ENCODE measurements at regions not wholly inside any gene's neighbourhood (a gene's known extent, or its start where the extent isn't known, plus 50 kb on each side); places are given as distances from the start of the nearest gene placed in this dataset.

GRCh38 chr2:21501376-21502027 is 377.7 kb downstream of the TDRD15 start:
- no peak for DNase-seq (ENCODE audit: low spot score)

- no peak for DNase-seq (ENCODE audit: low spot score)
These were observed 392.1 kb downstream of the TDRD15 start for GRCh38 chr2:21515903-21516302.

- no peak for DNase-seq (ENCODE audit: low spot score)
These were observed 395.6 kb downstream of the TDRD15 start for GRCh38 chr2:21519412-21519811.

GRCh38 chr2:21519821-21520220 is 396.1 kb downstream of the TDRD15 start:
- DNase-seq (ENCODE audit: low spot score), result no peak

GRCh38 chr2:21535826-21536225 is 412.1 kb downstream of the TDRD15 start:
- no peak for DNase-seq (ENCODE audit: low spot score)

GRCh38 chr2:21539685-21540084 is 415.9 kb downstream of the TDRD15 start:
- no peak for DNase-seq (ENCODE audit: low spot score)

GRCh38 chr2:21543630-21544029 is 419.9 kb downstream of the TDRD15 start:
- no peak for DNase-seq (ENCODE audit: low spot score)

- no peak for DNase-seq (ENCODE audit: low spot score)
These were observed 420.6 kb downstream of the TDRD15 start for GRCh38 chr2:21544392-21544791.

- DNase-seq (ENCODE audit: low spot score), result no peak
These were observed 429.2 kb downstream of the TDRD15 start for GRCh38 chr2:21552981-21553380.

- no peak for DNase-seq (ENCODE audit: low spot score)
These were observed 435.6 kb downstream of the TDRD15 start for GRCh38 chr2:21559351-21559750.

GRCh38 chr2:21561965-21562364 is 438.2 kb downstream of the TDRD15 start:
- DNase-seq (ENCODE audit: low spot score), result no peak

GRCh38 chr2:21567395-21567794 is 443.6 kb downstream of the TDRD15 start:
- DNase-seq (ENCODE audit: low spot score), result no peak

- DNase-seq (ENCODE audit: low spot score), result no peak
These were observed 447.9 kb downstream of the TDRD15 start for GRCh38 chr2:21571686-21572085.

GRCh38 chr2:21580391-21580790 is 456.6 kb downstream of the TDRD15 start:
- DNase-seq (ENCODE audit: low spot score), result no peak

- no peak for DNase-seq (ENCODE audit: low spot score)
These were observed 462.1 kb downstream of the TDRD15 start for GRCh38 chr2:21585881-21586280.

- no peak for DNase-seq (ENCODE audit: low spot score)
These were observed 466.4 kb downstream of the TDRD15 start for GRCh38 chr2:21590026-21590690.

- DNase-seq (ENCODE audit: low spot score), result no peak
These were observed 468.2 kb downstream of the TDRD15 start for GRCh38 chr2:21591926-21592325.

GRCh38 chr2:21599417-21599816 is 475.6 kb downstream of the TDRD15 start:
- DNase-seq (ENCODE audit: low spot score), result no peak

- DNase-seq (ENCODE audit: low spot score), result no peak
These were observed 479.0 kb downstream of the TDRD15 start for GRCh38 chr2:21602789-21603188.

GRCh38 chr2:21607572-21607971 is 483.8 kb downstream of the TDRD15 start:
- no peak for DNase-seq (ENCODE audit: low spot score)

- no peak for DNase-seq (ENCODE audit: low spot score)
These were observed 486.5 kb downstream of the TDRD15 start for GRCh38 chr2:21610304-21610703.

- no peak for DNase-seq (ENCODE audit: low spot score)
These were observed 494.2 kb downstream of the TDRD15 start for GRCh38 chr2:21617885-21618434.

- DNase-seq (ENCODE audit: low spot score), result no peak
These were observed 497.0 kb downstream of the TDRD15 start for GRCh38 chr2:21620771-21621170.
